CD14-positive monocyte (primary cell): ENCODE measurements at regions not wholly inside any gene's neighbourhood (a gene's known extent, or its start where the extent isn't known, plus 50 kb on each side); places are given as distances from the start of the nearest gene placed in this dataset.

Experiments used
- DNase-seq, 3 donors: peaks; one replicate each; pipeline ENCODE4 v3.0.0-alpha.2; 2011 to 2022
- H2AFZ ChIP-seq: 2 replicates; pipeline ENCODE4 v1.6.0; 2012; ENCODE audit warnings: mild to moderate bottlenecking, low read depth, low read length, inconsistent platforms; ENCODE audit not compliant: insufficient read depth, poor library complexity, severe bottlenecking
- H3K27ac ChIP-seq, 2 donors: 1 replicate in 1 of 2; 2 replicates in 1 of 2; pipeline ENCODE4 v1.5.1; 2012 to 2013; ENCODE audit warnings: low read length in 2 of 2, control low read depth in 1 of 2, inconsistent platforms in 1 of 2, low read depth in 1 of 2, mild to moderate bottlenecking in 1 of 2
- H3K27me3 ChIP-seq, 2 donors: one replicate each; pipeline versions ENCODE4 v1.6.0 to v1.6.1; 2011 to 2013; ENCODE audit warnings: low read length in 2 of 2; ENCODE audit not compliant: control insufficient read depth in 2 of 2, insufficient read depth in 2 of 2
- H3K36me3 ChIP-seq, 2 donors: replicated peaks in 1 of 2; 1 replicate in 1 of 2; 2 replicates in 1 of 2; pipeline versions ENCODE4 v1.5.1 to v1.6.1; 2012 to 2013; ENCODE audit warnings: low read length in 2 of 2, control low read depth in 1 of 2, inconsistent platforms in 1 of 2, mild to moderate bottlenecking in 1 of 2; ENCODE audit not compliant: insufficient read depth in 2 of 2, control insufficient read depth in 1 of 2
- H3K4me1 ChIP-seq, 2 donors: 1 replicate in 1 of 2; 2 replicates in 1 of 2; pipeline versions ENCODE4 v1.5.1 to v1.6.1; 2012 to 2013; ENCODE audit warnings: low read length in 2 of 2, control low read depth in 1 of 2, inconsistent platforms in 1 of 2, mild to moderate bottlenecking in 1 of 2, moderate library complexity in 1 of 2; ENCODE audit not compliant: insufficient read depth in 2 of 2, control insufficient read depth in 1 of 2
- H3K4me2 ChIP-seq: replicated peaks from 2 replicates; pipeline ENCODE3; 2012; ENCODE audit warnings: low read length, moderate library complexity, mild to moderate bottlenecking; ENCODE audit not compliant: poor library complexity, severe bottlenecking; ENCODE audit errors: extremely low read depth
- H3K4me3 ChIP-seq, 3 experiments: fragments of 200-600 bp in 1 of 3; sonication (generic) in 1 of 3; replicated peaks in 1 of 3; 1 replicate in 2 of 3; 2 replicates in 1 of 3; pipeline ENCODE4 v1.5.1; 2011 to 2013; ENCODE audit warnings: low read length in 3 of 3, mild to moderate bottlenecking in 3 of 3, control low read depth in 2 of 3, low read depth in 2 of 3, inconsistent platforms in 1 of 3, moderate library complexity in 1 of 3
- H3K79me2 ChIP-seq: 2 replicates; pipeline ENCODE4 v1.6.0; 2012; ENCODE audit warnings: mild to moderate bottlenecking, control low read depth, inconsistent platforms, low read length, moderate library complexity; ENCODE audit not compliant: insufficient read depth
- H3K9ac ChIP-seq: 2 replicates; pipeline ENCODE4 v1.6.0; 2017; ENCODE audit warnings: low read length, mild to moderate bottlenecking; ENCODE audit not compliant: insufficient read depth, poor library complexity, severe bottlenecking
- H3K9me3 ChIP-seq, 2 donors: replicated peaks in 1 of 2; 1 replicate in 1 of 2; 2 replicates in 1 of 2; pipeline versions ENCODE4 v1.5.1 to v1.6.1; 2012 to 2013; ENCODE audit warnings: low read length in 2 of 2, control low read depth in 1 of 2; ENCODE audit not compliant: control insufficient read depth in 1 of 2, insufficient read depth in 1 of 2
- H4K20me1 ChIP-seq: 2 replicates; pipeline ENCODE4 v1.6.0; 2012; ENCODE audit warnings: mild to moderate bottlenecking, low read length, control low read depth, moderate library complexity; ENCODE audit not compliant: insufficient read depth
- H3K27ac Mint-ChIP-seq, 7 donors: one replicate each; pipeline ENCODE4 v1.8.0; 2020; ENCODE audit warnings: mild to moderate bottlenecking in 7 of 7, mixed read lengths in 7 of 7, moderate library complexity in 6 of 7, inconsistent platforms in 2 of 7
- H3K27me3 Mint-ChIP-seq, 3 donors: one replicate each; pipeline ENCODE4 v1.8.0; 2021 to 2022; ENCODE audit warnings: low read depth in 3 of 3, mild to moderate bottlenecking in 3 of 3, mixed read lengths in 3 of 3, moderate library complexity in 3 of 3, inconsistent platforms in 1 of 3
- H3K36me3 Mint-ChIP-seq, 2 donors: one replicate each; pipeline ENCODE4 v1.8.0; 2020; ENCODE audit warnings: mixed read lengths in 2 of 2, inconsistent platforms in 1 of 2, mild to moderate bottlenecking in 1 of 2
- H3K4me1 Mint-ChIP-seq: one replicate; pipeline ENCODE4 v1.8.0; 2020; ENCODE audit warnings: mild to moderate bottlenecking, mixed read lengths
- H3K4me3 Mint-ChIP-seq, 2 donors: one replicate each; pipeline ENCODE4 v1.8.0; 2020; ENCODE audit warnings: mild to moderate bottlenecking in 2 of 2, mixed read lengths in 2 of 2, moderate library complexity in 1 of 2
- H3K9me3 Mint-ChIP-seq, 7 donors: one replicate each; pipeline ENCODE4 v1.8.0; 2020 to 2022; ENCODE audit warnings: mixed read lengths in 7 of 7, mild to moderate bottlenecking in 6 of 7, moderate library complexity in 6 of 7, inconsistent platforms in 2 of 7
- CTCF ChIP-seq: fragments of 200-600 bp; IDR thresholded peaks from one replicate; pipeline ENCODE4 v1.8.0; 2022; ENCODE audit warnings: antibody characterized with exemption, mild to moderate bottlenecking
- WGBS: methylation state at CpG from one replicate; pipeline ENCODE4 v1.1.5; 2013; ENCODE audit warnings: missing lambda C conversion rate; ENCODE audit not compliant: insufficient coverage; 5-methylcytosine and 5-hydroxymethylcytosine counted together
- intact Hi-C, 2 donors: fragments of 100-400 bp; cut with micrococcal nuclease; formaldehyde crosslinking; loops; one replicate each; pipeline versions ENCODE4 v1.15.0 to v1.15.1; 2023

GRCh38 chr4:60452266-60452665 lies 747.9 kb upstream of the ADGRL3 start:
- H3K27ac Mint-ChIP-seq: no peak overlapping the region
- no peaks in the 10 kb centered on the region for H3K4me1 ChIP-seq
- intact Hi-C loops: no loop called here
- no peaks in the 10 kb centered on the region for H3K27me3 ChIP-seq
- no peak overlapping the region for H3K4me2 ChIP-seq
- H3K4me1 Mint-ChIP-seq: no peaks in the 10 kb centered on the region
- H3K36me3 Mint-ChIP-seq: no peaks in the 10 kb centered on the region
- TF ChIP-seq CTCF: no peak
- no peaks in the 10 kb centered on the region for H3K9me3 ChIP-seq
- no peak overlapping the region for H3K4me3 ChIP-seq
- no peak for DNase-seq
- H3K79me2 ChIP-seq: no peaks in the 10 kb centered on the region
- H3K4me3 Mint-ChIP-seq: no peak overlapping the region
- H4K20me1 ChIP-seq: no peaks in the 10 kb centered on the region
- H3K36me3 ChIP-seq: no peaks in the 10 kb centered on the region
- peaks cover 0 to 2% (median 0%) of the 10 kb centered on the region in 7 donors for H3K9me3 Mint-ChIP-seq
- H3K27me3 Mint-ChIP-seq: no peaks in the 10 kb centered on the region
- H2AFZ ChIP-seq: no peak overlapping the region
- no peak overlapping the region for H3K9ac ChIP-seq
- no peak overlapping the region for H3K27ac ChIP-seq

GRCh38 chr4:60455380-60455779 lies 744.7 kb upstream of the ADGRL3 start:
- Mint-ChIP-seq H3K27ac (no peak overlapping the region), H3K36me3 (no peaks in the 10 kb centered on the region), H3K4me3 (no peak overlapping the region), H3K9me3 (peaks cover 0 to 3% (median 0%) of the 10 kb centered on the region in 7 donors), H3K4me1 (no peaks in the 10 kb centered on the region), H3K27me3 (no peaks in the 10 kb centered on the region)
- no peak overlapping the region for H3K4me2 ChIP-seq
- no peaks in the 10 kb centered on the region for H3K36me3 ChIP-seq
- H3K27ac ChIP-seq: no peak overlapping the region
- H3K27me3 ChIP-seq: no peaks in the 10 kb centered on the region
- H3K79me2 ChIP-seq: no peaks in the 10 kb centered on the region
- no CpG with 5 or more reads among the region's 1 CpG for WGBS
- H3K4me1 ChIP-seq: no peaks in the 10 kb centered on the region
- no peak for TF ChIP-seq CTCF
- no peaks in the 10 kb centered on the region for H3K9me3 ChIP-seq
- H3K9ac ChIP-seq: no peak overlapping the region
- no peaks in the 10 kb centered on the region for H4K20me1 ChIP-seq
- no peak overlapping the region for H2AFZ ChIP-seq
- intact Hi-C loops: no loop called here
- DNase-seq: no peak
- H3K4me3 ChIP-seq: no peak overlapping the region
